KBM-7 (cell line): ENCODE measurements at regions not wholly inside any gene's neighbourhood (a gene's known extent, or its start where the extent isn't known, plus 50 kb on each side); places are given as distances from the start of the nearest gene placed in this dataset.

Experiments used
- DNase-seq: peaks from one replicate; pipeline ENCODE4 v3.0.0-alpha.2; 2015
- in situ Hi-C: fragments of 300-500 bp; cut with MboI; formaldehyde crosslinking; loops from 2 replicates; pipeline ENCODE4 v1.14.3; 2020; ENCODE audit warnings: low sequenced_read_pairs, low pct_unique_long_range_greater_than_20kb, mixed read lengths

- DNase-seq: no peak
- in situ Hi-C loops: no loop called here
Observed at GRCh38 chr12:24499151-24500146, 449.5 kb downstream of the BCAT1 start.

GRCh38 chr12:24496755-24497154, 452.1 kb downstream of the BCAT1 start:
- DNase-seq: no peak
- in situ Hi-C loops: no loop called here

GRCh38 chr12:24494401-24494800, 454.5 kb downstream of the BCAT1 start:
- in situ Hi-C loops: no loop called here
- DNase-seq: no peak

- DNase-seq: peak; percentile 8
- in situ Hi-C loops: no loop called here
Observed at GRCh38 chr12:24491968-24492367, 456.9 kb downstream of the BCAT1 start.

- in situ Hi-C loops: no loop called here
Observed at GRCh38 chr12:24489939-24490338, 459.0 kb downstream of the BCAT1 start.

GRCh38 chr12:24488906-24489619, 459.8 kb downstream of the BCAT1 start:
- no peak for DNase-seq
- in situ Hi-C loops: no loop called here

More at GRCh38 chr12:24489939-24490338, 459.0 kb downstream of the BCAT1 start:
- DNase-seq: no peak

- no peak for DNase-seq
- in situ Hi-C loops: no loop called here
Observed at GRCh38 chr12:24488091-24488596, 460.8 kb downstream of the BCAT1 start.

- no peak for DNase-seq
- in situ Hi-C loops: no loop called here
Observed at GRCh38 chr12:24487606-24488005, 461.3 kb downstream of the BCAT1 start.

- in situ Hi-C loops: no loop called here
- DNase-seq: no peak
Observed at GRCh38 chr12:24483732-24484131, 465.2 kb downstream of the BCAT1 start.

- no peak for DNase-seq
- in situ Hi-C loops: no loop called here
Observed at GRCh38 chr12:24482882-24483604, 465.9 kb downstream of the BCAT1 start.

- in situ Hi-C loops: no loop called here
- no peak for DNase-seq
Observed at GRCh38 chr12:24482044-24482443, 466.9 kb downstream of the BCAT1 start.

GRCh38 chr12:24480766-24481449, 468.0 kb downstream of the BCAT1 start:
- DNase-seq: no peak
- in situ Hi-C loops: no loop called here

GRCh38 chr12:24479131-24479530, 469.8 kb downstream of the BCAT1 start:
- in situ Hi-C loops: no loop called here
- no peak for DNase-seq

GRCh38 chr12:24478254-24478653, 470.6 kb downstream of the BCAT1 start:
- no peak for DNase-seq
- in situ Hi-C loops: no loop called here

- no peak for DNase-seq
- in situ Hi-C loops: no loop called here
Observed at GRCh38 chr12:24476310-24476709, 472.6 kb downstream of the BCAT1 start.

- in situ Hi-C loops: no loop called here
- no peak for DNase-seq
Observed at GRCh38 chr12:24475337-24475736, 473.6 kb downstream of the BCAT1 start.

- DNase-seq: no peak
- in situ Hi-C loops: no loop called here
Observed at GRCh38 chr12:24473097-24473496, 475.8 kb downstream of the BCAT1 start.

GRCh38 chr12:24470050-24470449, 478.9 kb downstream of the BCAT1 start:
- no peak for DNase-seq

GRCh38 chr12:24469089-24469488, 479.8 kb downstream of the BCAT1 start:
- in situ Hi-C loops: no loop called here
- DNase-seq: no peak

More at GRCh38 chr12:24470050-24470449, 478.9 kb downstream of the BCAT1 start:
- in situ Hi-C loops: no loop called here
